ENCODE measurements at regions not wholly inside any gene's neighbourhood (a gene's known extent, or its start where the extent isn't known, plus 50 kb on each side); places are given as distances from the start of the nearest gene placed in this dataset.

DNA sequence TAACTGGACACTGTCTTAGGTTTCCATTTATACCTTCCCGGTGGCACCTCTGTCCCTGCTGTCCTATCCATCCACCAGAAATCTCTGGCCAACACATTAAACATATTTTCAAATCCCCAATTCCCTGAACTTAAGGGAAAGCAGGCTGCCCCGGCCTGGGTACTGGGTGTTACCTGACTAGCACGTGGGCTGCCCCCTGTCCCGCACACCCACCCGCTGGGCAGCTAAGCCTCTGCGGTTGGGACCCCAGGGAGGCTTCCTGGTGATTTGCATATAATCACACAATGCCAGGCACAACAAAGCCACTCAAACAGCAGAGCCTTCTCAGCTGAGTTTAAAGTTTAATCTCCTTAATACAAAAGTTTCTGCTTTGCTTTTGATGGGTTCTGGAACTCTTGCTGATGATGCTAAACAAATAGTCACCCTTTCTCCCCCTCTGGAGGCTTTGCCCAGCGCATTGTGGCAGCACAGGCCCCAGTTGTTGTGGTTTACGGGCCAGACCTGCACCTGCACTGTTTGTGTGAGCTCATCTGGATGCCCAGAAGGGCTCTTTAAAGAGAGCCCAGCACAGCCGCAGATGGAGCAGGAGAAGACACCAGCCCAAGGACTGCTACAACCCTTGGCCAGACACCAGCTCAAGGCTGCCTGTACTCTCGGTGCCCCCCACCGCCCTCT is 59.9 kb upstream of the POU2AF1 start:
- TF ChIP-seq, protein P1, sequence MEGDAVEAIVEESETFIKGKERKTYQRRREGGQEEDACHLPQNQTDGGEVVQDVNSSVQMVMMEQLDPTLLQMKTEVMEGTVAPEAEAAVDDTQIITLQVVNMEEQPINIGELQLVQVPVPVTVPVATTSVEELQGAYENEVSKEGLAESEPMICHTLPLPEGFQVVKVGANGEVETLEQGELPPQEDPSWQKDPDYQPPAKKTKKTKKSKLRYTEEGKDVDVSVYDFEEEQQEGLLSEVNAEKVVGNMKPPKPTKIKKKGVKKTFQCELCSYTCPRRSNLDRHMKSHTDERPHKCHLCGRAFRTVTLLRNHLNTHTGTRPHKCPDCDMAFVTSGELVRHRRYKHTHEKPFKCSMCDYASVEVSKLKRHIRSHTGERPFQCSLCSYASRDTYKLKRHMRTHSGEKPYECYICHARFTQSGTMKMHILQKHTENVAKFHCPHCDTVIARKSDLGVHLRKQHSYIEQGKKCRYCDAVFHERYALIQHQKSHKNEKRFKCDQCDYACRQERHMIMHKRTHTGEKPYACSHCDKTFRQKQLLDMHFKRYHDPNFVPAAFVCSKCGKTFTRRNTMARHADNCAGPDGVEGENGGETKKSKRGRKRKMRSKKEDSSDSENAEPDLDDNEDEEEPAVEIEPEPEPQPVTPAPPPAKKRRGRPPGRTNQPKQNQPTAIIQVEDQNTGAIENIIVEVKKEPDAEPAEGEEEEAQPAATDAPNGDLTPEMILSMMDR (IDR thresholded peaks at IDR 0.05), result no peak
- no peak for TF ChIP-seq EZH2 (IDR thresholded peaks at IDR 0.05; ENCODE audit: borderline replicate concordance, insufficient read depth, low read depth, low read length, poor library complexity, severe bottlenecking)
